Astrocyte of the hippocampus (primary cell): ENCODE measurements at regions not wholly inside any gene's neighbourhood (a gene's known extent, or its start where the extent isn't known, plus 50 kb on each side); places are given as distances from the start of the nearest gene placed in this dataset.
"Not testable (repeated sequence)": the region's sequence is repeated elsewhere in the genome, so short reads cannot be mapped to it uniquely, and the experiment has no call there.

Experiments
- DNase-seq: peaks from one replicate; pipeline ENCODE4 v3.0.0; 2011; ENCODE audit warnings: low read depth, low spot score

- not testable (repeated sequence) for DNase-seq
Observed at GRCh38 chrX:132302687-132303086, 83.4 kb upstream of the RAP2C start.

GRCh38 chrX:132294776-132295495, 75.7 kb upstream of the RAP2C start:
- no peak for DNase-seq

- DNase-seq, result no peak
Observed at GRCh38 chrX:132294192-132294591, 74.9 kb upstream of the RAP2C start.

GRCh38 chrX:132292793-132293192, 73.5 kb upstream of the RAP2C start:
- peak; percentile 64 for DNase-seq

- no peak for DNase-seq
Observed at GRCh38 chrX:132277953-132278614, 58.8 kb upstream of the RAP2C start.

- DNase-seq, result no peak
Observed at GRCh38 chrX:132272826-132273225, 53.6 kb upstream of the RAP2C start.

GRCh38 chrX:132271311-132271778, 52.1 kb upstream of the RAP2C start:
- no peak for DNase-seq

- DNase-seq, result peak; percentile 12
Observed at GRCh38 chrX:132270699-132271098, 51.5 kb upstream of the RAP2C start.

GRCh38 chrX:132270021-132270420, 50.8 kb upstream of the RAP2C start:
- DNase-seq, result no peak
